Lower leg skin (tissue), 4 donors: ENCODE measurements at regions not wholly inside any gene's neighbourhood (a gene's known extent, or its start where the extent isn't known, plus 50 kb on each side); places are given as distances from the start of the nearest gene placed in this dataset.

ENCODE experiments used
- DNase-seq, 2 donors: peaks; one replicate each; pipeline ENCODE4 v3.0.0-alpha.2; 2019; ENCODE audit warnings: low spot score in 2 of 2
- H3K4me3 ChIP-seq: fragments of 200-600 bp; sonication (generic); 2 replicates; pipeline ENCODE4 v1.5.1; 2017; ENCODE audit warnings: mild to moderate bottlenecking, low read depth; ENCODE audit not compliant: poor library complexity, severe bottlenecking
- CTCF ChIP-seq, 3 donors: fragments of 450-650 bp; IDR thresholded peaks; one replicate each; pipeline ENCODE4 v1.5.1; 2016; ENCODE audit warnings: antibody characterized with exemption in 3 of 3, mild to moderate bottlenecking in 3 of 3, moderate library complexity in 2 of 3
- POLR2A ChIP-seq, 2 donors: fragments of 450-650 bp; IDR thresholded peaks; one replicate each; pipeline ENCODE4 v1.6.1; 2016 to 2017; ENCODE audit warnings: antibody characterized with exemption in 2 of 2, mild to moderate bottlenecking in 1 of 2, moderate library complexity in 1 of 2
- WGBS, 2 donors: methylation state at CpG; one replicate each; pipeline ENCODE4 v1.1.5; 2018; 5-methylcytosine and 5-hydroxymethylcytosine counted together
- intact Hi-C: fragments of 100-400 bp; cut with DNase I; formaldehyde crosslinking; loops from one replicate; pipeline ENCODE4 v1.15.0; 2023; ENCODE audit warnings: low total_unique reads

- WGBS, 2 donors: 76 to 79% methylated on average over 10 of the region's 10 CpGs
- no peak overlapping the region for H3K4me3 ChIP-seq
- intact Hi-C loops: no loop called here
- no peak for TF ChIP-seq POLR2A (IDR thresholded peaks at IDR 0.05)
- no peak for TF ChIP-seq CTCF (IDR thresholded peaks at IDR 0.05)
- no peak for DNase-seq
Measured at GRCh38 chr10:78911533-78912340, 157.0 kb upstream of the ZMIZ1 start.

GRCh38 chr10:78912361-78913218 lies 156.2 kb upstream of the ZMIZ1 start:
- intact Hi-C loops: no loop called here
- no peak overlapping the region for H3K4me3 ChIP-seq
- no peak for DNase-seq
- 78 to 92% methylated on average over 11 of the region's 11 CpGs for WGBS, 2 donors
- TF ChIP-seq CTCF (IDR thresholded peaks at IDR 0.05) (no peak), POLR2A (IDR thresholded peaks at IDR 0.05) (no peak)

- TF ChIP-seq POLR2A (IDR thresholded peaks at IDR 0.05) (no peak), CTCF (IDR thresholded peaks at IDR 0.05) (no peak)
- intact Hi-C loops: no loop called here
- 81 to 85% methylated on average over 21 to 28 of the region's 28 CpGs for WGBS, 2 donors
- H3K4me3 ChIP-seq: no peak overlapping the region
- DNase-seq: no peak
Measured at GRCh38 chr10:78913219-78914059, 155.3 kb upstream of the ZMIZ1 start.

GRCh38 chr10:78914060-78914378 lies 154.7 kb upstream of the ZMIZ1 start:
- WGBS, 2 donors: 90 to 91% methylated on average over 10 of the region's 10 CpGs
- H3K4me3 ChIP-seq: no peak overlapping the region
- intact Hi-C loops: no loop called here
- no peak for TF ChIP-seq CTCF (IDR thresholded peaks at IDR 0.05)
- TF ChIP-seq POLR2A (IDR thresholded peaks at IDR 0.05): no peak
- no peak for DNase-seq

GRCh38 chr10:78914502-78915189 lies 154.1 kb upstream of the ZMIZ1 start:
- intact Hi-C loops: no loop called here
- 43 to 55% methylated on average over 9 of the region's 9 CpGs for WGBS, 2 donors
- TF ChIP-seq CTCF (IDR thresholded peaks at IDR 0.05) (no peak), POLR2A (IDR thresholded peaks at IDR 0.05) (no peak)
- H3K4me3 ChIP-seq: no peak overlapping the region
- DNase-seq: no peak
